HEK293T (cell line): ENCODE measurements at regions not wholly inside any gene's neighbourhood (a gene's known extent, or its start where the extent isn't known, plus 50 kb on each side); places are given as distances from the start of the nearest gene placed in this dataset.
A peak's percentile ranks its signal among the peaks of the same experiment; 100 is the strongest.

Source experiments
- CTCF ChIA-PET: fragments of 350-600 bp; formaldehyde crosslinking; extraction: SDS; loops from one replicate; lab custom pipeline; 2021; ENCODE audit warnings: antibody characterized with exemption, inconsistent platforms; lab: Yijun Ruan, JAX
- POLR2A ChIA-PET: fragments of 350-600 bp; formaldehyde crosslinking; extraction: SDS; loops from one replicate; lab custom pipeline; 2020; ENCODE audit warnings: antibody characterized with exemption, inconsistent platforms; lab: Yijun Ruan, JAX
- DNase-seq: peaks from one replicate; pipeline ENCODE4 v3.0.0; 2012; ENCODE audit warnings: mixed read lengths; ENCODE audit errors: extremely low spot score
- ARNT ChIP-seq: fragments of 450-650 bp; IDR thresholded peaks from 2 replicates; pipeline ENCODE4 v1.6.1; 2017; ENCODE audit warnings: mild to moderate bottlenecking
- BHLHE40 ChIP-seq: fragments of 450-650 bp; IDR thresholded peaks from 2 replicates; pipeline ENCODE4 v1.6.1; 2016; ENCODE audit warnings: mild to moderate bottlenecking, moderate library complexity, borderline replicate concordance
- CTBP1 ChIP-seq: fragments of 450-650 bp; IDR thresholded peaks from 2 replicates; pipeline ENCODE4 v1.6.1; 2016; ENCODE audit warnings: borderline replicate concordance
- ELF4 ChIP-seq: fragments of 450-650 bp; IDR thresholded peaks from 2 replicates; pipeline ENCODE4 v1.6.1; 2017; ENCODE audit warnings: antibody characterized with exemption
- FOXA1 ChIP-seq: fragments of 450-650 bp; IDR thresholded peaks from 2 replicates; pipeline ENCODE4 v1.6.1; 2016; ENCODE audit warnings: mild to moderate bottlenecking
- FOXK2 ChIP-seq: fragments of 450-650 bp; IDR thresholded peaks from 2 replicates; pipeline ENCODE4 v1.6.1; 2016; ENCODE audit warnings: mild to moderate bottlenecking
- FOXM1 ChIP-seq: fragments of 450-650 bp; IDR thresholded peaks from 2 replicates; pipeline ENCODE4 v1.6.1; 2017; ENCODE audit warnings: mild to moderate bottlenecking, borderline replicate concordance
- HDGF ChIP-seq: fragments of 450-650 bp; IDR thresholded peaks from 2 replicates; pipeline ENCODE4 v1.6.1; 2017; ENCODE audit warnings: antibody characterized with exemption, borderline replicate concordance
- L3MBTL2 ChIP-seq: fragments of 450-650 bp; conservative IDR thresholded peaks from 2 replicates; pipeline ENCODE4 v1.6.1; 2016; ENCODE audit warnings: mild to moderate bottlenecking
- LEF1 ChIP-seq: fragments of 450-650 bp; IDR thresholded peaks from 2 replicates; pipeline ENCODE4 v1.6.1; 2017; ENCODE audit warnings: mild to moderate bottlenecking, borderline replicate concordance
- NFRKB ChIP-seq: fragments of 450-650 bp; IDR thresholded peaks from 2 replicates; pipeline ENCODE4 v1.6.1; 2016; ENCODE audit warnings: mild to moderate bottlenecking, moderate library complexity
- SP1 ChIP-seq: fragments of 450-650 bp; IDR thresholded peaks from 2 replicates; pipeline ENCODE4 v1.6.1; 2017
- SUZ12 ChIP-seq: fragments of 450-650 bp; IDR thresholded peaks from 2 replicates; pipeline ENCODE4 v1.6.1; 2016; ENCODE audit warnings: mild to moderate bottlenecking
- TARDBP ChIP-seq: fragments of 450-650 bp; IDR thresholded peaks from 2 replicates; pipeline ENCODE4 v1.6.1; 2016
- ZNF384 ChIP-seq: fragments of 450-650 bp; IDR thresholded peaks from 2 replicates; pipeline ENCODE4 v1.6.1; 2016
- TF ChIP-seq, protein P1 (sequence below): fragments of 450-650 bp; IDR thresholded peaks from 2 replicates; pipeline ENCODE4 v1.6.1; 2016

DNA sequence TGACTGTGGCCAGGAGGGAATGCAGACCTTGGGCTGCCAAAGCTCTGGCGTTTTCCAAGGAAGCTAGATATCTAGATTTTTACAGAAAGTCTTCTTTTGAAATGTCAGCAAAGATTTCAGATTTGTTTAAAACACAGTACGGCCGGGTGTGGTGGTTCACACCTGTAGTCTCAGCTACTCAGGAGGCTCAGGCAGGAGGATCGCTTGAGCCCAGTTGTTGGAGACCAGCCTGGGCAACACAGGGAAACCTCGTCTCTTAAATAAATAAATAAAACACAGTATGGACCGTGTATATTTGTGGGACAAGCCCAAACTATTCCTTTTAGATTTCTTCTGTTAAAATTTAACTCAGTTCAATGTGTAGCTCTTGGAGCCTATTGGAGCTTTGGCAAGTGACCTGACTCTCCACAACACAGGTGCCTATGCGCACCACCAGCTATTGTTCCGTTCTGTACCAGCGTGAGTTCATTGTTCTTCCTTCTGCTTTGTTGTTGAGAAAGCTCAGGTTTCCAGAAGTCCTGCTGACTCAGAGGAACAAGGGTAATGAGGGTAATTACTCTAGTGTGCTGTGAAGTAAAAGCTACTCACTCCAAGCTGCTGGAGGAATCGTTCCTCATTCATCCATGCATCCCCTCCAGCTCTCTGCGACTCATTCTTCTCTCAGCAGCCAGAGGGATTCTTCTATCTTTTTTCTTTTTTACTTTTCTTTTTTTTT is 73.1 kb upstream of the SLC6A6 start:
- ChIA-PET CTCF (interaction anchor here (0.6 to 0.7 kb wide), 2 partner anchors 64 to 449 kb away, joined by 3 to 4 read pairs; no protein-coding TSS in a partner anchor), POLR2A (no interaction called here)
- peak; percentile 41 for DNase-seq
- TF ChIP-seq, protein P1, sequence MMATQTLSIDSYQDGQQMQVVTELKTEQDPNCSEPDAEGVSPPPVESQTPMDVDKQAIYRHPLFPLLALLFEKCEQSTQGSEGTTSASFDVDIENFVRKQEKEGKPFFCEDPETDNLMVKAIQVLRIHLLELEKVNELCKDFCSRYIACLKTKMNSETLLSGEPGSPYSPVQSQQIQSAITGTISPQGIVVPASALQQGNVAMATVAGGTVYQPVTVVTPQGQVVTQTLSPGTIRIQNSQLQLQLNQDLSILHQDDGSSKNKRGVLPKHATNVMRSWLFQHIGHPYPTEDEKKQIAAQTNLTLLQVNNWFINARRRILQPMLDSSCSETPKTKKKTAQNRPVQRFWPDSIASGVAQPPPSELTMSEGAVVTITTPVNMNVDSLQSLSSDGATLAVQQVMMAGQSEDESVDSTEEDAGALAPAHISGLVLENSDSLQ, result no peak
- no peak for TF ChIP-seq TARDBP
- no peak for TF ChIP-seq FOXM1
- TF ChIP-seq ZNF384, result no peak
- TF ChIP-seq ARNT, result no peak
- TF ChIP-seq L3MBTL2, result no peak
- no peak for TF ChIP-seq FOXK2
- no peak for TF ChIP-seq BHLHE40
- no peak for TF ChIP-seq FOXA1
- TF ChIP-seq CTBP1, result no peak
- TF ChIP-seq ELF4, result no peak
- TF ChIP-seq HDGF, result no peak
- no peak for TF ChIP-seq LEF1
- TF ChIP-seq NFRKB, result no peak
- TF ChIP-seq SP1, result no peak
- no peak for TF ChIP-seq SUZ12

DNA sequence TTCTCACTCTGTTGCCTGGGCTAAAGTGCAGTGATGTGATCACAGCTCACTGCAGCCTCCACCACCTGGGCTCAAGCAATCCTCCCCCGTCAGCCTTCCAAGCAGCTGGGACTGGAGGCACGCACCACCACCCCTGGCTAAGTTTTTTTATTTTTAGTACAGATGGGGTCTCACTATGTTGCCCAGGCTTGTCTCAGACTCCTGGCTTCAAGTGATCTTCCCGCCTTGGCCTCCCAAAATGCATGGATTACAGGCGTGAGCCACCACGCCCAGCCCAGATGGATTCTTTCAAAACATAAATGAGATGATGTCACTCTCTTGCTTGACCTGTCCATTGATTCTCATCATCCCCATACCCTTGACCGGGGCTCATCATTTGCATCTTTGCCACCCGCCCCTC is 72.6 kb upstream of the SLC6A6 start:
- TF ChIP-seq NFRKB, result no peak
- TF ChIP-seq FOXM1, result no peak
- TF ChIP-seq LEF1, result no peak
- TF ChIP-seq SP1, result no peak
- no peak for TF ChIP-seq SUZ12
- TF ChIP-seq ARNT, result no peak
- TF ChIP-seq BHLHE40, result no peak
- no peak for TF ChIP-seq FOXA1
- TF ChIP-seq CTBP1, result no peak
- DNase-seq, result no peak
- CTCF ChIA-PET, result no interaction called here
- POLR2A ChIA-PET, result no interaction called here

DNA sequence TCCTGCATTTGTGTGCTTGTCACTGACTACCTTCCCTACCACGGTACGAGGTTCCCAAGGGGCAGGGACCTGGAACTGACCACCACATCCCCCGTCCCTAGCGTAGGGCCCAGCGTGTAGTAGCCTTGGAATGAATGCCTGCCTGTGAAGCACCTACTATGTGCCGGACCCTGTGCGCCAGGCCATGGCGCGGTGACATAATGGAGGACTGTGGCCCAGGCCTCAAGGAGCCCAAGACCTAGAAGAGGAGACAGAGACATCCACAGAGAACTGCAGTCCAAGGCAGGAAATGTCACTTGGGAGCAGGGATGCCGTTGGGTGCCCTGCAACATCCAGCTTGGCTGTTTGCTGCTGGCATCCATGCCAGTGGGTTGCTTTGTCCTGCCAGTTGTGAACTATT is 71.9 kb upstream of the SLC6A6 start:
- ChIA-PET CTCF (no interaction called here), POLR2A (no interaction called here)
- DNase-seq, result no peak
- TF ChIP-seq BHLHE40 (no peak), ARNT (no peak), LEF1 (no peak), L3MBTL2 (no peak), SUZ12 (no peak), TARDBP (no peak), CTBP1 (no peak), FOXK2 (no peak)
- TF ChIP-seq, protein P1, result no peak

DNA sequence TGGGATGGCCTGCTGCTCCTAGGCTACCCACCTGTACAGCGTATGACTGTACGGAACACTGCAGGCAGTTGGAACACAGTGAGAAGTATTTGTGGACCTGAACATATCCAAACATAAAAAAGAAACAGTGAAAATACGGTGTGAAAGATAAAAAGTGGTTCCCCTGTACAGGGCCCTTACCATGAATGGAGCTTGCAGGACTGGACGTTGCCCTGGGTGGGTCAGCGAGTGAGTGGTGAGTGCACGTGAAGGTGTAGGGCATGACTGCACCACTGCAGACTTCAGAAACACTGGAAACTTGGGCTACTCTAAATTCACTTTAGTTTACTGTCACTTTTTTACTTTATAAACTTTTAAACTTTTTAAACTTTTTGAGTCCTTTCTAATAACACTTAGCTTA is 71.2 kb upstream of the SLC6A6 start:
- CTCF ChIA-PET, result no interaction called here
- POLR2A ChIA-PET, result no interaction called here
- TF ChIP-seq FOXK2, result no peak
- no peak for TF ChIP-seq L3MBTL2
- no peak for TF ChIP-seq FOXM1
- no peak for DNase-seq

DNA sequence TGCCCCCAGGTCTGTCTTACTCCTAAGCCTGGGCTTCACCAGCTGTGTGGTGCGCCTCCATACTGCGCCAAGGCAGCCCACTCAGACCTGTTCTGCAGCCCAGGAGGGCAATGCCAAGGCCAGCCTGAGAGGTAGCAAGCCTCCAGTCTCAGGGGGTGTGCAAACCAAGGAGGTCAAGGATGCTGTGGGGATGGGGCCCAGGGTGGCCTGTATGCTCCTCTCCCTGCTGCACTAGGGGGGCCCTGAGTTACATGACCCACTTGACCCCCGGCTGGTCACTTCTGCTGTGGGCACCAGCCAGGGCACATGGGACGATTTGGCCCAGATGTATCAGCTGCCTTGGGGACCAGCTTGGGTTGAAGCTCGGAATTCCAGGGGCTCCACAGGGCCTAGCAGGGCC is 70.0 kb upstream of the SLC6A6 start:
- CTCF ChIA-PET, result no interaction called here
- POLR2A ChIA-PET, result no interaction called here
- no peak for DNase-seq
- TF ChIP-seq LEF1 (no peak), FOXK2 (no peak)

DNA sequence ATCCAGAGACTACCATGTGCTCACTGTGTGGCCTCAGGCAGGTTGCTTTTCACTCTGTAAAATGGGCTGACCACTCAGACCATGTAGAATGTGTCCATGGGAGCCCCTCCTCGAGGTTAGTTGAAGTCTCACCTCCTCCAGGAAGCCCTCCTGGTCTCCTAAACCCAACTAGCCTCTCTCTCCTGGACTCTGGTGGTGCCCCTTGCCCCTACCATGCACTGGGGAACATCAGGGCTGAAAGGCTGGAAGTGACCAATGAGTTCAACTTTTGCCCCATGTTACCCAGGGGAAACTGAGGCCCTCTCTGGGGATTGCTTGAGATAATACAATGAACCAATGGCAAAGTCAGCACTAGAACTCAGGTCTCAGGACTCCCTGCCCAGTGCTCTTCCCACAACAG is 69.2 kb upstream of the SLC6A6 start:
- POLR2A ChIA-PET, result no interaction called here
- TF ChIP-seq ZNF384, result no peak
- TF ChIP-seq FOXA1, result no peak
- TF ChIP-seq SUZ12, result no peak
- no peak for TF ChIP-seq NFRKB
- TF ChIP-seq FOXK2, result no peak
- TF ChIP-seq TARDBP, result no peak
- no peak for TF ChIP-seq ELF4
- no peak for TF ChIP-seq HDGF
- TF ChIP-seq LEF1, result no peak
- TF ChIP-seq L3MBTL2, result no peak
- no peak for TF ChIP-seq ARNT
- TF ChIP-seq, protein P1, result no peak
- TF ChIP-seq CTBP1, result no peak
- no peak for TF ChIP-seq SP1
- no peak for TF ChIP-seq FOXM1
- TF ChIP-seq BHLHE40, result no peak
- no peak for DNase-seq
- CTCF ChIA-PET, result no interaction called here
